HEK293 (cell line): ENCODE measurements at regions not wholly inside any gene's neighbourhood (a gene's known extent, or its start where the extent isn't known, plus 50 kb on each side); places are given as distances from the start of the nearest gene placed in this dataset.

Experiments used
- CTCF ChIA-PET: fragments of 350-600 bp; formaldehyde crosslinking; extraction: SDS; loops from one replicate; lab custom pipeline; 2021; ENCODE audit warnings: antibody characterized with exemption; lab: Yijun Ruan, JAX
- POLR2A ChIA-PET: fragments of 300-600 bp; formaldehyde crosslinking; extraction: SDS; loops from one replicate; lab custom pipeline; 2020; ENCODE audit warnings: antibody characterized with exemption, inconsistent platforms; lab: Yijun Ruan, JAX
- H3K27ac ChIP-seq: fragments of 200-500 bp; sonication (Bioruptor generic); 2 replicates; pipeline ENCODE4 v1.5.1; 2014; ENCODE audit warnings: low read depth, low read length, control low read depth, inconsistent platforms; ENCODE audit errors: extremely low read depth
- H3K36me3 ChIP-seq, 2 experiments: fragments of 200-500 bp in 1 of 2; sonication (Bioruptor generic) in 1 of 2; 1 replicate in 1 of 2; 2 replicates in 1 of 2; pipeline ENCODE4 v1.5.1; 2014 to 2017; ENCODE audit warnings: inconsistent platforms in 2 of 2, low read length in 2 of 2; ENCODE audit not compliant: control insufficient read depth in 2 of 2, insufficient read depth in 1 of 2
- H3K4me1 ChIP-seq: fragments of 200-500 bp; sonication (Bioruptor generic); 2 replicates; pipeline ENCODE4 v1.5.1; 2014; ENCODE audit warnings: mild to moderate bottlenecking, low read length, inconsistent platforms; ENCODE audit not compliant: control insufficient read depth, insufficient read depth
- H3K4me3 ChIP-seq: 2 replicates; pipeline ENCODE4 v1.5.1; 2011; ENCODE audit warnings: low read depth, mild to moderate bottlenecking, control low read depth, low read length, moderate library complexity
- H3K9me3 ChIP-seq: fragments of 200-500 bp; sonication (Bioruptor generic); 2 replicates; pipeline ENCODE4 v1.5.1; 2014; ENCODE audit warnings: low read depth, low read length, inconsistent platforms; ENCODE audit not compliant: control insufficient read depth, insufficient read depth
- BCL11A ChIP-seq: fragments of 450-650 bp; formaldehyde crosslinking; IDR thresholded peaks from 2 replicates; pipeline ENCODE4 v1.5.1; 2016; ENCODE audit warnings: low read depth, missing biosample characterization, missing genetic modification characterization
- EGR2 ChIP-seq: fragments of 450-650 bp; formaldehyde crosslinking; IDR thresholded peaks from 2 replicates; pipeline ENCODE4 v1.5.1; 2016; ENCODE audit warnings: low read depth, missing biosample characterization, missing genetic modification characterization
- GFI1B ChIP-seq: fragments of 450-650 bp; formaldehyde crosslinking; IDR thresholded peaks from 2 replicates; pipeline ENCODE4 v1.5.1; 2016; ENCODE audit warnings: missing biosample characterization, missing genetic modification characterization
- GLI2 ChIP-seq: fragments of 450-650 bp; formaldehyde crosslinking; IDR thresholded peaks from 2 replicates; pipeline ENCODE4; 2017; ENCODE audit warnings: missing biosample characterization, missing genetic modification characterization, low read depth, borderline replicate concordance
- GLIS1 ChIP-seq: fragments of 450-650 bp; formaldehyde crosslinking; IDR thresholded peaks from 2 replicates; pipeline ENCODE4 v1.5.1; 2016; ENCODE audit warnings: missing biosample characterization, missing genetic modification characterization
- HOXC10 ChIP-seq: sonication (generic); formaldehyde crosslinking; IDR thresholded peaks from 2 replicates; pipeline ENCODE4 v1.8.1; 2023; ENCODE audit warnings: mild to moderate bottlenecking, missing genetic modification reagents
- KLF8 ChIP-seq: fragments of 450-650 bp; formaldehyde crosslinking; IDR thresholded peaks from 2 replicates; pipeline ENCODE4 v1.5.1; 2016; ENCODE audit warnings: missing biosample characterization, missing genetic modification characterization
- KLF9 ChIP-seq: fragments of 450-650 bp; formaldehyde crosslinking; IDR thresholded peaks from 2 replicates; pipeline ENCODE4 v1.5.1; 2016; ENCODE audit warnings: missing biosample characterization, missing genetic modification characterization, low read depth
- OVOL3 ChIP-seq: fragments of 450-650 bp; formaldehyde crosslinking; IDR thresholded peaks from 2 replicates; pipeline ENCODE4 v1.5.1; 2016; ENCODE audit warnings: missing biosample characterization, missing genetic modification characterization
- SCRT2 ChIP-seq: fragments of 450-650 bp; formaldehyde crosslinking; IDR thresholded peaks from 2 replicates; pipeline ENCODE4 v1.5.1; 2016; ENCODE audit warnings: missing biosample characterization, missing genetic modification characterization
- SP3 ChIP-seq: fragments of 450-650 bp; formaldehyde crosslinking; IDR thresholded peaks from 2 replicates; pipeline ENCODE4 v1.5.1; 2016; ENCODE audit warnings: missing biosample characterization, missing genetic modification characterization
- TCF7L2 ChIP-seq: IDR thresholded peaks from 2 replicates; pipeline ENCODE4 v1.6.1; 2011; ENCODE audit warnings: low read depth, mild to moderate bottlenecking, inconsistent platforms, low read length, moderate library complexity, borderline replicate concordance
- WT1 ChIP-seq: fragments of 450-650 bp; formaldehyde crosslinking; IDR thresholded peaks from 2 replicates; pipeline ENCODE4 v1.5.1; 2016; ENCODE audit warnings: missing biosample characterization, missing genetic modification characterization
- ZBTB1 ChIP-seq: fragments of 450-650 bp; formaldehyde crosslinking; IDR thresholded peaks from 2 replicates; pipeline ENCODE4 v1.5.1; 2016; ENCODE audit warnings: missing biosample characterization, missing genetic modification characterization
- ZBTB48 ChIP-seq: fragments of 450-650 bp; formaldehyde crosslinking; IDR thresholded peaks from 2 replicates; pipeline ENCODE4 v1.5.1; 2016; ENCODE audit warnings: missing biosample characterization, missing genetic modification characterization
- ZFP41 ChIP-seq: fragments of 450-650 bp; formaldehyde crosslinking; IDR thresholded peaks from 2 replicates; pipeline ENCODE4 v1.5.1; 2016; ENCODE audit warnings: missing biosample characterization, missing genetic modification characterization, borderline replicate concordance
- ZNF10 ChIP-seq: fragments of 450-650 bp; formaldehyde crosslinking; IDR thresholded peaks from 2 replicates; pipeline ENCODE4 v1.5.1; 2017; ENCODE audit warnings: missing biosample characterization, missing genetic modification characterization
- ZNF16 ChIP-seq: fragments of 450-650 bp; formaldehyde crosslinking; IDR thresholded peaks from 2 replicates; pipeline ENCODE4 v1.5.1; 2016; ENCODE audit warnings: low read depth, missing biosample characterization, missing genetic modification characterization
- ZNF266 ChIP-seq: fragments of 450-650 bp; formaldehyde crosslinking; IDR thresholded peaks from 2 replicates; pipeline ENCODE4 v1.5.1; 2016; ENCODE audit warnings: missing biosample characterization, missing genetic modification characterization, low read depth
- ZNF311 ChIP-seq: fragments of 450-650 bp; formaldehyde crosslinking; IDR thresholded peaks from 2 replicates; pipeline ENCODE4 v1.5.1; 2017; ENCODE audit warnings: missing biosample characterization, missing genetic modification characterization, borderline replicate concordance
- ZNF501 ChIP-seq: fragments of 450-650 bp; formaldehyde crosslinking; IDR thresholded peaks from 2 replicates; pipeline ENCODE4 v1.5.1; 2016; ENCODE audit warnings: missing biosample characterization, missing genetic modification characterization
- ZNF530 ChIP-seq: fragments of 450-650 bp; formaldehyde crosslinking; IDR thresholded peaks from 2 replicates; pipeline ENCODE4 v1.5.1; 2016; ENCODE audit warnings: low read depth, missing biosample characterization, missing genetic modification characterization
- ZNF549 ChIP-seq: fragments of 450-650 bp; IDR thresholded peaks from 2 replicates; pipeline ENCODE4 v1.5.1; 2018; ENCODE audit warnings: missing biosample characterization, missing genetic modification characterization, mild to moderate bottlenecking, inconsistent platforms, moderate library complexity
- ZNF621 ChIP-seq: fragments of 450-650 bp; formaldehyde crosslinking; IDR thresholded peaks from 2 replicates; pipeline ENCODE4 v1.5.1; 2017; ENCODE audit warnings: missing biosample characterization, missing genetic modification characterization
- ZNF654 ChIP-seq: fragments of 450-650 bp; formaldehyde crosslinking; IDR thresholded peaks from 2 replicates; pipeline ENCODE4 v1.5.1; 2016; ENCODE audit warnings: low read depth, missing biosample characterization, missing genetic modification characterization
- ZNF792 ChIP-seq: fragments of 450-650 bp; formaldehyde crosslinking; IDR thresholded peaks from 2 replicates; pipeline ENCODE4 v1.5.1; 2016; ENCODE audit warnings: missing biosample characterization, missing genetic modification characterization
- ZNF843 ChIP-seq: fragments of 450-650 bp; formaldehyde crosslinking; IDR thresholded peaks from 2 replicates; pipeline ENCODE4 v1.5.1; 2016; ENCODE audit warnings: missing biosample characterization, missing genetic modification characterization
- TF ChIP-seq, protein P1 (sequence below): fragments of 450-650 bp; formaldehyde crosslinking; IDR thresholded peaks from 2 replicates; pipeline ENCODE4 v1.5.1; 2016; ENCODE audit warnings: missing biosample characterization, missing genetic modification characterization
- TF ChIP-seq, protein P2 (sequence below): fragments of 450-650 bp; IDR thresholded peaks from 2 replicates; pipeline ENCODE4 v1.5.1; 2018; ENCODE audit warnings: missing biosample characterization, missing genetic modification characterization

DNA sequence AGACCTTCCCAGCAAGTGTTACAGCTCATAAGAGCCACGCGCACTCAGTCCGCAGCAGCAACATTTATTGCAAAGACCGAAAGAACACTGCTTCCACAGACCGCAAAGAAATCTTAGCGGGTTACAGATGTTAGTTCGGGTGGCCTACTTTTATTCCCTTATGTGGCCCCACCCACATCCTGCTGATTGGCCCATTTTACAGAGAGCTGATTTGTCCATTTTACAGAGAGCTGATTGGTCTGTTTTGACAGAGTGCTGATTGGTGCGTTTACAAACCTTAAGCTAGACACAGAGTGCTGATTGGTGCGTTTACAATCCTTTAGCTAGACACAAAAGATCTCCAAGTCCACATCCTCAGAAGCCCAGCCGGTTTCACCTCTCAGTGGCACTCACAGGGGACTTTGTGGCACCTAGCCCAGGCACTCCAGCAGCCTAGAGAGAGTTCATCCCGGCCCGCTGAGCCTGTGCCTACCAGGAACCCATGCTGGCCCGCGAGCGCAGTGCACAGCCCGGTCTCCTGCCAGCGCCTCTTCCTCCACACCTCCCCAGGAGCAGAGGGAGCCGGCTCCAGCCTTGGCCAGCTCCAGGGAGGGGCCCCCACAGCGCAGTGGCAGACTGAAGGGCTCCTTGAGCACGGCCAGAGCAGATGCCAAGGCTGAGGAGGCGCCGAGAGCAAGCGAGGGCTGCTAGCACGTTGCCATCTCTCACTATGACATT, 244.3 kb upstream of the TSHZ2 start (continued):
- TF ChIP-seq, protein P1, sequence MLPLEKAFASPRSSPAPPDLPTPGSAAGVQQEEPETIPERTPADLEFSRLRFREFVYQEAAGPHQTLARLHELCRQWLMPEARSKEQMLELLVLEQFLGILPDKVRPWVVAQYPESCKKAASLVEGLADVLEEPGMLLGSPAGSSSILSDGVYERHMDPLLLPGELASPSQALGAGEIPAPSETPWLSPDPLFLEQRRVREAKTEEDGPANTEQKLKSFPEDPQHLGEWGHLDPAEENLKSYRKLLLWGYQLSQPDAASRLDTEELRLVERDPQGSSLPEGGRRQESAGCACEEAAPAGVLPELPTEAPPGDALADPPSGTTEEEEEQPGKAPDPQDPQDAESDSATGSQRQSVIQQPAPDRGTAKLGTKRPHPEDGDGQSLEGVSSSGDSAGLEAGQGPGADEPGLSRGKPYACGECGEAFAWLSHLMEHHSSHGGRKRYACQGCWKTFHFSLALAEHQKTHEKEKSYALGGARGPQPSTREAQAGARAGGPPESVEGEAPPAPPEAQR (tag by site-specific recombination), result no peak
- no peak for TF ChIP-seq OVOL3 (tag by site-specific recombination)

DNA sequence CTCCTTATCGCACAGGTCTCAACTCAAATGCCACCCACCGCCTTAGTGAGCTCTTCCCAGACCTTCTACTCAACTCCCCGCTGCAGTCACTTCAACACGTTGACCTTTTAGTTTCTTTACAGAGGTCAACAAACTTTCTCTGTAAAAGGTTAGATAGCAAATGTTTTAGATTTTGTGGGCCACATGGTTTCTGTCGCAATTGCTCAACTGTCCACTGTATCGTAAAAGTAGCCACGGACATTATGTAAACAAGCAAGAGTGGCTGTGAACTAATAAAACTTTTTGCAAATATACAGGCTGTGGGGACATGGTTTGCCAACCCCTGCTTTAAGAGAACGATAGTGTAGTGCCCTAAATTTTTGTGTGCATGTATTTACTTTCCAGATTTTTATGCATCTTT, 247.6 kb upstream of the TSHZ2 start:
- POLR2A ChIA-PET, result no interaction called here
- Histone ChIP-seq H3K27ac (no peak overlapping the region), H3K4me1 (no peaks in the 10 kb centered on the region), H3K36me3 (no peaks in the 10 kb centered on the region), H3K4me3 (no peak overlapping the region), H3K9me3 (no peaks in the 10 kb centered on the region)
- CTCF ChIA-PET, result interaction anchor here (0.6 kb wide), 1 partner anchor 8 kb away, joined by 3 read pairs; no protein-coding TSS in a partner anchor
- TF ChIP-seq ZNF10 (tag by site-specific recombination) (no peak), ZNF654 (tag by site-specific recombination) (no peak), GLI2 (tag by site-specific recombination) (no peak), ZNF16 (tag by site-specific recombination) (no peak), KLF8 (no peak), HOXC10 (no peak), ZNF621 (no peak), GFI1B (no peak), ZNF501 (no peak), SP3 (tag by site-specific recombination) (no peak), WT1 (tag by site-specific recombination) (no peak)

DNA sequence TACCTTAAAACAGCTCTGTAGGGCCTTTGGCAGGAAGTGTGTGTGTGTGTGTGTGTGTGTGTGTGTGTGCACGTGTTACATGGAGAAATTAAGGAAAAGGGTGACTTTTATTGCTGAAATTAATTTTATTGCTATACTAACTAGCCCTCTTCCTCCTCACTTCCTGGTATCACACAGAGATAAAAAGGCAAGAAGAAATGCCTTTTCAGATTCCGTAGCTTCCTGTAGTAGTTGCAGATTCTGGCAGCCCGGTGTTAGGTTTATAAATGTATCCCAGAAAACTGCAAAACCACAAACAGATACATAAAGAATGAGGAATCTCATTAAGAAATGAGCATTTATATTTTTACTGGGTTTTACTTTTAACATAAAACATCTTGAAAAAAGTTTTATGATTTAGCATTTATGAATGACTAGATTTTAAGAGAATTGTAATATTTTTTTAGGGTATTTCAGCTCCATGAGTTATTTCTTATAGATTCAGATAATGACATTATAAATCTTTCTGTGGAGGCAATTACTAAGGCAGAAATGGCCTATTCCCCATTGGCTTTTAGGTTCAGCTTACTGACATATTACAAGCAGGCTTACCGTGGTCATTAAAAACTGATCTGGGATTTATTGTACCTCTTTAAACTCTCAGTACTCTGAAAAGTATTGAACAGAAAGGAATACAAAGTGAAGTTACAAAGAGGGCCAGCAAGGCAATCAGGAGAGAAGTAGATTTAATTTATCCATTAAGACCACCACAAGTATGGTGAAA, 249.1 kb upstream of the TSHZ2 start:
- no peak overlapping the region for H3K4me3 ChIP-seq
- no peaks in the 10 kb centered on the region for H3K9me3 ChIP-seq
- no peak overlapping the region for H3K27ac ChIP-seq
- H3K4me1 ChIP-seq, result no peaks in the 10 kb centered on the region
- no peak for TF ChIP-seq ZNF501
- no peak for TF ChIP-seq KLF9 (tag by site-specific recombination)
- no peak for TF ChIP-seq SCRT2
- no peak for TF ChIP-seq ZNF266 (tag by site-specific recombination)
- TF ChIP-seq ZBTB1 (tag by site-specific recombination), result no peak
- TF ChIP-seq ZNF792 (tag by site-specific recombination), result no peak
- no peak for TF ChIP-seq ZBTB48 (tag by site-specific recombination)
- no peak for TF ChIP-seq ZFP41 (tag by site-specific recombination)
- TF ChIP-seq SP3 (tag by site-specific recombination), result no peak
- no peak for TF ChIP-seq BCL11A (tag by site-specific recombination)
- TF ChIP-seq ZNF530, result no peak
- TF ChIP-seq, protein P2, sequence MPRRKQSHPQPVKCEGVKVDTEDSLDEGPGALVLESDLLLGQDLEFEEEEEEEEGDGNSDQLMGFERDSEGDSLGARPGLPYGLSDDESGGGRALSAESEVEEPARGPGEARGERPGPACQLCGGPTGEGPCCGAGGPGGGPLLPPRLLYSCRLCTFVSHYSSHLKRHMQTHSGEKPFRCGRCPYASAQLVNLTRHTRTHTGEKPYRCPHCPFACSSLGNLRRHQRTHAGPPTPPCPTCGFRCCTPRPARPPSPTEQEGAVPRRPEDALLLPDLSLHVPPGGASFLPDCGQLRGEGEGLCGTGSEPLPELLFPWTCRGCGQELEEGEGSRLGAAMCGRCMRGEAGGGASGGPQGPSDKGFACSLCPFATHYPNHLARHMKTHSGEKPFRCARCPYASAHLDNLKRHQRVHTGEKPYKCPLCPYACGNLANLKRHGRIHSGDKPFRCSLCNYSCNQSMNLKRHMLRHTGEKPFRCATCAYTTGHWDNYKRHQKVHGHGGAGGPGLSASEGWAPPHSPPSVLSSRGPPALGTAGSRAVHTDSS, result no peak
- TF ChIP-seq ZNF311, result no peak
- TF ChIP-seq ZNF549, result no peak
- no peak for TF ChIP-seq ZNF843 (tag by site-specific recombination)
- TF ChIP-seq, protein P1 (tag by site-specific recombination), result no peak
- no peak for TF ChIP-seq GLIS1 (tag by site-specific recombination)
- TF ChIP-seq EGR2 (tag by site-specific recombination), result no peak
- TF ChIP-seq TCF7L2, result no peak
- TF ChIP-seq, all 188 proteins: peak for 0
- ChIA-PET CTCF (no interaction called here), POLR2A (interaction anchor here (0.6 kb wide), 1 partner anchor 12 kb away, joined by 3 read pairs; no protein-coding TSS in a partner anchor)
- H3K36me3 ChIP-seq, result no peaks in the 10 kb centered on the region
